AG08396 (cell line): ENCODE measurements at regions not wholly inside any gene's neighbourhood (a gene's known extent, or its start where the extent isn't known, plus 50 kb on each side); places are given as distances from the start of the nearest gene placed in this dataset.
"Not testable (repeated sequence)": the region's sequence is repeated elsewhere in the genome, so short reads cannot be mapped to it uniquely, and the experiment has no call there.

Experiments
- DNase-seq: peaks from one replicate; pipeline ENCODE4 v3.0.0; 2012; ENCODE audit warnings: low spot score, mixed read lengths

GRCh38 chr3:127520993-127521392 lies 69.5 kb downstream of the TPRA1 start:
- no peak for DNase-seq

- no peak for DNase-seq
These were observed 72.0 kb downstream of the TPRA1 start for GRCh38 chr3:127518456-127519081.

DNA sequence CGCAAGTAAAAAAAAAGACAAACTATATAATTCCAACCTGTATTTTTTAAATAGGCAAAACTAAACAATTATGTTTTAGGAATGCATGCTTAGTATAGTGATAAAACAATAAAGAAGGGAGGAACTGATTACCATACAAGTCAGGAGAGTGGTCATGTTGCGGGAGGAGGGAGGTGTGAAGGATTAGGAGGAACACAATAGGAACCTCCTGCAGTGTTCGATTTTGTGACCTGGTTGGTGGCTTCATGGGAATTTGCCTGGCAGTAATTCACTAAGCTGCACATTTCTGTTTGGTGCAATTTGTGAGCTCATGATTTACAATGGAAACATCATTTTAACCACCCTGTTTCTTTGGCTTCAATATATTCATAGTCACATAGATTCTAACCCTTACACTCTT lies 78.3 kb downstream of the TPRA1 start:
- DNase-seq, result no peak

GRCh38 chr3:127501177-127501576 lies 89.4 kb downstream of the TPRA1 start:
- no peak for DNase-seq

DNA sequence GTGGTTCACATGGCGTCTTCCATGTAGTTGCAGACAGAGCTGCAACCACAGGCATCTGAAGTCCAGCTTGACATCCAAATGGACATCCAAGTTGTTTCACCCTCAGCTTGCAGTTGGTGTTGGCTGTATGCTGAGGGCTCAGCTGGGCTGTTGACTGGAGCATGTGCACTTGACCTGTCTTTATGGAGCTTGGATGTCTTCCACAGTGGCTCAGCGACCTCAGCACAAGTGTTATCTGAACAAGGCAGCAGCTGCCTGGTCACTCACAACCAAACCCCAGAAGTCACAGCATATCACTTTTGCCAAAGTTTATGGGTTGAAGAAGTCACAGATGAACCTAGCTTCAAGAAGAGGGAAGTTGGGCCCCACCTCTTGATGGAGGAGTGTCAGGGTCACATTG lies 92.9 kb downstream of the TPRA1 start:
- no peak for DNase-seq

GRCh38 chr3:127497166-127497565 lies 93.4 kb downstream of the TPRA1 start:
- no peak for DNase-seq

GRCh38 chr3:127495821-127496655 lies 94.5 kb downstream of the TPRA1 start:
- no peak for DNase-seq

DNA sequence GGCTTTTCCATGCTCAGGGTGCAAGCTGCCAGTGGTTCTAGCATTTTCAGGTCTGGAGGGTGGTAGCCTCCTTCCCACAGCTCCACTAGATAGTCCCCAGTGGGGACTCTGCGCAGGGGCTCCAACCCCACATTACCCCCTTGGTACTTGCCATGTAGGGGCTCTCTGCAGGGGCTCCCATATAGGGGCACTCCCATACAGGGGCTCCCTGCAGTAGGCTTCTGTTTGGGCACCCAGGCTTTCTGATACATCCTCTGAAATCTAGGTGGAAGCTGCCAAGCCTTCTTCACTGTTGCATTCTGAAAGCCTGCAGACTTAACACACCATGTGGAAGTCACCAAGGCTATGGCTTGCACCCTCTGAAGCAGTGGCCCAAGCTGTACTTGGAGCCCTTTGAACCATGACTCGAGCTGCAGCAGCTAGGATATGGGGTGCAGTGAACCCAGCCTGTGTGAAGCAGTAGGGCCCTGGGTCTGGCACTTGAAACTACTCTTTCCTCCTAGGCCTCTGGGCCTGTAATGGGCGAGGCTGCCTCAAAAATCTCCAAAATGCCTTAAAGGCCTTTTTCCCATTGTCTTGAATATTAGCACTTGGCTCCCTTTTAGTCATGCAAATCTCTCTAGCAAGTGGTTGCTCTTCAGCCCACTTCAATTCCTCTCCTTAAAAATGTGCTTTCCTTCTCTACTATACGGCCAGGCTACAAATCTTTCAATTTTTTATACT lies 96.4 kb downstream of the TPRA1 start:
- no peak for DNase-seq

- no peak for DNase-seq
These were observed 98.1 kb downstream of the TPRA1 start for GRCh38 chr3:127492426-127492825.

DNA sequence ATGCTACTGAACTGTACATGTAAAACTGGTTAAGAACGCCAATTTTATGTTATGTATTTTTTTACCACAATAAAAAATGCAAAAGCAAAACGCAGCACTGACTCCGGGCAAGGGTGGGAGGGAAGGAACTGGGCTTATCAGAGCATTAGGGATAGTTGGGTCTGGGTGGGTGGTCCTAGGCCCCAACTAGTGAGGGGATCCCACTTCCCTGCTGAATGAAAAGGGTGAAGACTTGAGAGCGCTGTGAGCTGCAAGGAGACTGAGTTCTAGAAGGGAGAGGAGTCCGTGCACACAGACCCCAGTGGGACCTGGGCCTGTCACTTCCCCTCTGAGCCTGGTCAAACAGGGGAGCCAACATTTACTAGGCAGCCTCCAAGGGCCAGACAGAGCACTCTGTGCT lies 98.6 kb downstream of the TPRA1 start:
- no peak for DNase-seq

- no peak for DNase-seq
These were observed 99.2 kb downstream of the TPRA1 start for GRCh38 chr3:127491323-127491722.

DNA sequence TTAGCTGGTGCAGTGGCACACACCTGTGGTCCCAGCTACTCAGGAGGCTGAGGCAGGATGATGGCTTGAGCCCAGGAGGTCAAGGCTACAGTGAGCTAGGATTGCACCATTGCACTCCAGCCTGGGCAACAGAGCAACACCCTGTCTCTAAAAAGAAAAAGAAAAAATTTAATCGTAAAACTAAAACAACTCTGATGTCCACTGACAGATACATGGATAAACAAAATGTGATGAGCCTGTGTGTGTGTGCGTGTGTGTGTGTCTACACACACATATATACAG lies 99.6 kb downstream of the TPRA1 start:
- not testable (repeated sequence) for DNase-seq

GRCh38 chr3:127490271-127491023 lies 100.1 kb downstream of the TPRA1 start:
- DNase-seq, result no peak

DNA sequence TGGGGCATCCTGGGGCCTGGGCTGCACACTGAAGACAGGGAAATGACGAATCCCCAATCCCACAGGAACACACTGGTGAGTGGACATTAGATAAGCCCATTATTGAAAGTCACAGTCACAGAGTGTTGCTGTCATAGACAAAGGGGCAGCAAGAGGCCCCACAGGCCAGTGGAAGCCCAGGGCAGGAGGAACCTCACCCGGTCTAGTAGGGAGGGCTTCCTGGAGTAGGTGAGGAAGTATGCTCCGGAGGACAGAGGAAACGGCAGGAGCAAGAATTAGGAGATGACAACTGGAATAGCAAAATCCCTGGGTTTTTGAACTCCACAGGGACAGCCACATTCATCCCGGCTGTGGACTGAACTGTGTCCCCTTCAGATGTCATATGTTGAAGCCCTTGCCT lies 101.2 kb downstream of the TPRA1 start:
- no peak for DNase-seq

DNA sequence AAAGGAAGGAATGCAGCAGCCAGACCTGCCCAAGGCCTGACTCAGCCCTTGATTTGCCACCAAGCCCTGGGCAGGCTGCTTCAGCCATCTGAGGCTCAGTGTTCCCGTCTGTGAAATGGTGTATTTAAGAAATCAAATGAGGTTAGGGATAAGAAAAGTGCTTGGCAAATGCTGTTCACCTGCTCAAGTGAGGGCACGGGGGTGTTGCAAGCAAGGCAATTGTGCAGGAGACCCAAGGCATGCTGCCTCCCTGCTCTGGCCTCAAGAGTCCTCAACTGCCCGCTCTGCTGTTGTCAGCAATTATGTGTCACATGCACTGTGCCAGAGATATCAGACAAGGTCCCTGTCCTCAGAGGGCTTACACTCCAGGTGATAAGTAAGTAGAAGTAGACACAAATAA lies 101.8 kb downstream of the TPRA1 start:
- DNase-seq, result no peak

- no peak for DNase-seq
These were observed 102.3 kb downstream of the TPRA1 start for GRCh38 chr3:127488141-127488672.

DNA sequence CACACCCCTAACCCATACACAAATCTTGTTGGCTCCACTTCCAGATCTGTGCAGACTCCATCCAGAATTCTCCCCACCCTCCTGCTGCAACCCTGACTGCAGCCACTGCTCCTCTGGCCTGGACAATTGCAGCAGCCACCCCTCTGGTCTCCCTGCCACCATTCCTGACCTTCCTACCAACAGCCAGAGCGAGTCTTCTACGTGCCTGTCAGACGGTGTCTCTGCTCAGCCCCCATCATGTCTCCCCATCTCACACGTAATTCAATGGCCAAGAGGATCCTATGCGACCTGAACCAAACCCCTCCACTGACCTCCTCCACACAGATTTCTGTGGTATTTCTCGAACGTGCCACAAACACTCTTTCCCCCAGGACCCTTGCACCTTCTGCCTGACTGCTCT lies 103.3 kb downstream of the TPRA1 start:
- no peak for DNase-seq

- peak; percentile 2 for DNase-seq
These were observed 104.1 kb downstream of the TPRA1 start for GRCh38 chr3:127486321-127486944.

GRCh38 chr3:127485396-127486170 lies 105.0 kb downstream of the TPRA1 start:
- peak; percentile 2 for DNase-seq

- DNase-seq, result no peak
These were observed 105.7 kb downstream of the TPRA1 start for GRCh38 chr3:127484601-127485388.
